K562 (cell line): ENCODE measurements at regions not wholly inside any gene's neighbourhood (a gene's known extent, or its start where the extent isn't known, plus 50 kb on each side); places are given as distances from the start of the nearest gene placed in this dataset.

ENCODE experiments used
- ATAC-seq: fragments of 200-7000 bp; cut with Tn5 transposase; 3 replicates; pipeline ENCODE4 v1.9.1; 2020; ENCODE audit warnings: moderate library complexity
- BruUV-seq: library from RNA; stranded (reverse); fragments of 400-500 nt; replicated peaks from 2 replicates; lab custom pipeline; 2021; lab: Mats Ljungman, UMichigan
- CTCF ChIA-PET: fragments of 300-600 bp; formaldehyde crosslinking; extraction: SDS; loops from one replicate; lab custom pipeline; 2021; ENCODE audit warnings: low intra/inter-chr PET ratio; lab: Yijun Ruan, JAX
- POLR2A ChIA-PET: fragments of 300-600, 350-650 bp; sonication (Branson Sonifier 250); formaldehyde crosslinking; extraction: SDS; loops from one replicate; lab custom pipeline; 2021; ENCODE audit warnings: antibody characterized with exemption, inconsistent platforms; lab: Yijun Ruan, JAX
- DNase-seq, 4 experiments: peaks; one replicate each; pipeline versions ENCODE4 v3.0.0 to v3.0.0-alpha.2; 2011 to 2018; ENCODE audit warnings: low spot score in 3 of 4, mixed read lengths in 3 of 4; ENCODE audit errors: extremely low read depth in 1 of 4
- FAIRE-seq: peaks from 2 replicates; lab custom pipeline; 2011; peaks lifted over from hg19 to GRCh38; lab: Jason Lieb, UNC
- H2AFZ ChIP-seq: 2 replicates; pipeline ENCODE4 v1.6.0; 2011; ENCODE audit warnings: low read depth, low read length, control low read depth, inconsistent platforms
- H3K27ac ChIP-seq: fragments of 200-600 bp; 3 replicates; pipeline ENCODE4 v1.8.0; 2011; ENCODE audit warnings: low read depth, mild to moderate bottlenecking, control low read depth, inconsistent platforms, low read length, moderate library complexity, mixed read lengths; ENCODE audit errors: extremely low read depth
- H3K27me3 ChIP-seq, 2 experiments: fragments of 300-600 bp in 1 of 2; 2 replicates in 1 of 2; 3 replicates in 1 of 2; pipeline versions ENCODE4 v1.6.0 to v1.8.0; 2011; ENCODE audit warnings: inconsistent platforms in 2 of 2, low read length in 2 of 2, mild to moderate bottlenecking in 1 of 2, mixed read lengths in 1 of 2, moderate library complexity in 1 of 2; ENCODE audit not compliant: control insufficient read depth in 2 of 2, insufficient read depth in 2 of 2
- H3K36me3 ChIP-seq: fragments of 300-600 bp; 3 replicates; pipeline ENCODE4 v1.8.0; 2011; ENCODE audit warnings: mild to moderate bottlenecking, low read length, inconsistent platforms; ENCODE audit not compliant: control insufficient read depth, insufficient read depth
- H3K4me1 ChIP-seq, 2 experiments: fragments of 200-600 bp in 1 of 2; replicated peaks in 1 of 2; 2 replicates in 1 of 2; 3 replicates in 1 of 2; pipeline versions ENCODE4 v1.5.1 to v1.8.0; 2011; ENCODE audit warnings: inconsistent platforms in 2 of 2, low read length in 2 of 2, mild to moderate bottlenecking in 1 of 2, mixed read lengths in 1 of 2, moderate library complexity in 1 of 2; ENCODE audit not compliant: control insufficient read depth in 2 of 2, insufficient read depth in 2 of 2
- H3K4me2 ChIP-seq: 2 replicates; pipeline ENCODE4 v1.6.1; 2011; ENCODE audit warnings: low read length, control low read depth, inconsistent platforms, mixed read lengths; ENCODE audit not compliant: insufficient read depth
- H3K4me3 ChIP-seq: fragments of 200-600 bp; sonication (generic), shearing (Covaris generic); 2 replicates; pipeline ENCODE4 v1.5.1; 2016; ENCODE audit warnings: control low read depth, inconsistent platforms
- H3K79me2 ChIP-seq: fragments of 200-600 bp; 3 replicates; pipeline ENCODE4 v1.8.0; 2011; ENCODE audit warnings: low read length, inconsistent platforms; ENCODE audit not compliant: control insufficient read depth, insufficient read depth
- H3K9ac ChIP-seq, 2 experiments: 2 replicates each; pipeline versions ENCODE4 v1.6.0 to v1.6.1; 2011; ENCODE audit warnings: low read depth in 2 of 2, low read length in 2 of 2, control low read depth in 1 of 2, inconsistent platforms in 1 of 2, mild to moderate bottlenecking in 1 of 2, mixed read lengths in 1 of 2; ENCODE audit not compliant: insufficient read depth in 1 of 2
- H3K9me1 ChIP-seq: one replicate; pipeline ENCODE4 v1.6.0; 2011; ENCODE audit warnings: inconsistent platforms, mild to moderate bottlenecking, low read length, moderate library complexity; ENCODE audit not compliant: control insufficient read depth, insufficient read depth
- H3K9me3 ChIP-seq: replicated peaks from 2 replicates; pipeline ENCODE4 v1.5.1; 2011; ENCODE audit warnings: low read depth, low read length, inconsistent platforms; ENCODE audit not compliant: control insufficient read depth, insufficient read depth
- H4K20me1 ChIP-seq: replicated peaks from 2 replicates; pipeline ENCODE4 v1.6.1; 2011; ENCODE audit warnings: low read length, inconsistent platforms, mixed read lengths; ENCODE audit not compliant: control insufficient read depth, insufficient read depth
- ARID2 ChIP-seq: fragments of 450-650 bp; IDR thresholded peaks from 2 replicates; pipeline ENCODE4 v1.6.1; 2017; ENCODE audit warnings: antibody characterized with exemption, mild to moderate bottlenecking
- ATF2 ChIP-seq: sonication (generic); formaldehyde crosslinking; IDR thresholded peaks from 2 replicates; pipeline ENCODE4 v1.8.1; 2022; ENCODE audit warnings: missing genetic modification reagents
- CAMTA2 ChIP-seq: fragments of 250-450 bp; sonication (Bioruptor Pico); conservative IDR thresholded peaks from 2 replicates; pipeline ENCODE4 v1.5.1; 2022
- EHMT2 ChIP-seq: fragments of 450-650 bp; IDR thresholded peaks from 2 replicates; pipeline ENCODE4 v1.6.1; 2018; ENCODE audit warnings: antibody characterized with exemption
- ID3 ChIP-seq, 2 experiments: fragments of 250-450 bp in 1 of 2; fragments of 450-650 bp in 1 of 2; sonication (Bioruptor Pico) in 1 of 2; IDR thresholded peaks; 2 replicates each; pipeline versions ENCODE4 v1.6.1 to v1.8.0; 2016 to 2021; ENCODE audit warnings: mild to moderate bottlenecking in 2 of 2, moderate library complexity in 2 of 2, missing compliant biosample characterization in 1 of 2, missing genetic modification characterization in 1 of 2
- MAX ChIP-seq: sonication (generic); formaldehyde crosslinking; IDR thresholded peaks from 2 replicates; pipeline ENCODE4 v1.9.0; 2022; ENCODE audit warnings: mild to moderate bottlenecking, missing genetic modification reagents
- PML ChIP-seq: IDR thresholded peaks from 2 replicates; pipeline ENCODE4 v1.6.1; 2012; ENCODE audit warnings: low read length, inconsistent platforms
- SOX6 ChIP-seq: fragments of 450-650 bp; IDR thresholded peaks from 2 replicates; pipeline ENCODE4 v1.6.1; 2014; ENCODE audit warnings: mild to moderate bottlenecking
- THRA ChIP-seq: fragments of 450-650 bp; IDR thresholded peaks from 2 replicates; pipeline ENCODE4 v1.6.1; 2017; ENCODE audit warnings: mild to moderate bottlenecking, moderate library complexity
- ZBED1 ChIP-seq: IDR thresholded peaks from 2 replicates; pipeline ENCODE4 v1.6.1; 2014
- WGBS: fragments of 100-300 bp; shearing (Covaris generic); methylation state at CpG from one replicate; pipeline ENCODE4 v1.1.6; 2016; ENCODE audit warnings: low coverage, mixed read lengths; ENCODE audit not compliant: insufficient coverage; ENCODE audit errors: missing lambda C conversion rate; 5-methylcytosine and 5-hydroxymethylcytosine counted together
- in situ Hi-C: fragments of 300-500 bp; cut with MboI; formaldehyde crosslinking; loops from 4 replicates; pipeline ENCODE4 v1.15.0; 2018; ENCODE audit warnings: inconsistent platforms, mixed read lengths
- intact Hi-C: fragments of 100-400 bp; cut with micrococcal nuclease; formaldehyde crosslinking; loops from 2 replicates; pipeline ENCODE4 v1.14.2; 2022

- H3K79me2 ChIP-seq = no peaks in the 10 kb centered on the region
- H3K27ac ChIP-seq = no peak overlapping the region
- H2AFZ ChIP-seq = no peak overlapping the region
- WGBS = 0% methylated on average over 3 of the region's 3 CpGs
- H3K9me3 ChIP-seq = no peaks in the 10 kb centered on the region
- H3K9me1 ChIP-seq = no peaks in the 10 kb centered on the region
- no peaks in the 10 kb centered on the region for H3K36me3 ChIP-seq
- no peaks in the 10 kb centered on the region for H3K27me3 ChIP-seq
- no peak for ATAC-seq
- no peak for FAIRE-seq
- in situ Hi-C loops = no loop called here
- H4K20me1 ChIP-seq = no peaks in the 10 kb centered on the region
- H3K9ac ChIP-seq = no peak overlapping the region
- H3K4me2 ChIP-seq = no peak overlapping the region
- no peaks in the 10 kb centered on the region for H3K4me1 ChIP-seq
- ChIA-PET CTCF (no interaction called here), POLR2A (no interaction called here)
- intact Hi-C loops = no loop called here
- no peak overlapping the region for H3K4me3 ChIP-seq
- no TSS peak for BruUV-seq
- TF ChIP-seq CAMTA2 (CRISPR knock-in tag) = no peak
- TF ChIP-seq THRA = no peak
- no peak for TF ChIP-seq SOX6
- TF ChIP-seq ID3 (CRISPR knock-in tag; IDR thresholded peaks at IDR 0.05) = no peak
- no peak for TF ChIP-seq ID3 (tag; IDR thresholded peaks at IDR 0.05)
- TF ChIP-seq ATF2 (CRISPR knock-in tag) = no peak
- no peak for TF ChIP-seq ARID2
- no peak for TF ChIP-seq MAX (CRISPR knock-in tag)
- no peak for TF ChIP-seq EHMT2
- TF ChIP-seq ZBED1 = no peak
- no peak for TF ChIP-seq PML
- no peak for DNase-seq
Measured at GRCh38 chr13:34587576-34587975, 354.5 kb upstream of the NBEA start.
